T47D (cell line): ENCODE measurements at regions not wholly inside any gene's neighbourhood (a gene's known extent, or its start where the extent isn't known, plus 50 kb on each side); places are given as distances from the start of the nearest gene placed in this dataset.

ENCODE experiments used
- DNase-seq, 2 experiments: peaks; one replicate each; pipeline versions ENCODE4 v3.0.0 to v3.0.0-alpha.2; 2011 to 2012; ENCODE audit warnings: low read depth in 1 of 2, low spot score in 1 of 2
- JUND ChIP-seq: IDR thresholded peaks from 2 replicates; pipeline ENCODE4 v1.6.1; 2012; ENCODE audit warnings: low read depth
- in situ Hi-C: cut with HindIII; loops from 2 replicates; pipeline ENCODE4 v1.10.0; 2016; ENCODE audit warnings: low sequenced_read_pairs, low pct_unique_long_range_greater_than_20kb

GRCh38 chr7:340979-341694 is 51.2 kb downstream of the FOXL3 start:
- no peak for DNase-seq
- no peak for TF ChIP-seq JUND
- in situ Hi-C loops = no loop called here

DNA sequence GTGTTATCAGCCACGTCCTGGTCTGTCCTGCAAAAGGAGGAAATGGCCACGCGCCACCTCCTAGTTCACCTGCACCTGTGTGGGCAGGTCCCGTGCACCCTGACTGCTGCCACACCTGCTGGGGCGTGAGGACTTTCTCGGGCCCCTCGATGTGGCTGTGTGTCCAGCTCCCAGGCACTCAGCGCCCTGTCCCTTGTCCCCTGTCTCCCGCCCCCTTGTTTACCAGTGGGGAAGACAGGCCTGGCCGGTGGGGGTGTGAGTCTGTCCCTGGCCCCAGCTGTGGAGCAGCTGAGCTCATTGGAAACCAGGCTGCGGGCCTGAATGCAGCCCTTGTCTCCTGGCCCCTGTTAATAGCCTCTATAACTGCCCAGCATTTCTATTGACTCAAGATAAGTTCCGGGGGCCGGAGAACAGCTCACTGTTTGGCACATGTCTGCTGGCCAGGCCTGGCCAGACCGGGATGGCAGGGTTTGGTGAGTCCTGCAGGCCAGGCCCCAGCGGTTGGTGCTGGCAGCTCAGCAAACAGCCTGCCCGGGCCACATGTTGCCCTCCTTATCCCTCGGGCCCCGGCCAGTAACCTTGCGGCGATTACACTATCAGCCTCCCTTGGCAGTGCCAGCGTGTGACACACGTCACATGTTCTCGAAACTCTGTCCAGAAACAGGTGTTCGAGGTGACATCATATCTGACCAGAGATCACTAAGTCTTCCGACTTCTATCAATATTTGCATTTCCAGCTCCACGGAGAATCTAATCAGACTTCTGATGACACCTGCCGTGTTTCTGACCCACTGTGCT is 52.1 kb downstream of the FOXL3 start:
- no peak for TF ChIP-seq JUND
- in situ Hi-C loops = no loop called here
- peak in 1 of 2 experiments; percentile 46 for DNase-seq

- in situ Hi-C loops = no loop called here
- DNase-seq = no peak
- TF ChIP-seq JUND = no peak
Measured at GRCh38 chr7:342681-343216, 52.8 kb downstream of the FOXL3 start.

GRCh38 chr7:343227-343822 is 53.4 kb downstream of the FOXL3 start:
- TF ChIP-seq JUND = no peak
- DNase-seq = no peak
- in situ Hi-C loops = no loop called here

DNA sequence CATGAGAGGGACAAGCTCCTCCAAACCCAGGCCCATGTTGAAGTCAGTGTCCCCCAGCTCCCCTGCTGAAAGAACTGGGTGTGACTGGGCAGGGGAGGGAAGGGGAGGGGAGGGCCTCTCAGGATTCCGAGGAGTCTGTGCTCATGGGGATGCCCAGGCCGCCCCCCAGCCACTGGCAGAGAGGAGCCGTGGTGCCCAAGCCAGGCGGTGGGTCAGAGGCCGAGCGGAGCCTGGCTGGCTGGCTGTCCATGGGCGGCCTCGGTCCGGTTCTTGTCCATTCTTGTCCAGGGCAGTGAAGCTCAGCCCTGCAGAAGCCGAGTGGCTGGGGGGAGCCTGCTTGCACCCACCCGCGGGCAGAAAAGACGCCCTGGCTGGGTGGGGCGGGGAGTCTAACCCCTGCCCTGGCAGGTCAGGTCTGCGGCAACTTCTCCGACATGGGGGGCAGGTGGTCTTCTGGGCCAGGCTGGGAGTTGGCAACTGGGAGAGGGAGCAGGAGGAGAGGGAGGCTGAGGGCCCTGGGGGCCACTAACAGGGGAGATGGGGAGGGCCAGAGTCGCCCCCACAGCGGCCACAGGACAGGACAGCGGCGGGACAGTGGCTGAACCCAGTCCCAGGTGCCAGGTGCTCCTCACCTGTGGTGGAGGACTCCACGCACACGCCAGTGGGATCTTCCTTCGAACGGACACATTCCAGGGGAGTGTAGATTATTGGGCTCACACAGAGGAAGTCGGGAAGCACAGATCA is 54.1 kb downstream of the FOXL3 start:
- no peak for DNase-seq
- no peak for TF ChIP-seq JUND
- in situ Hi-C loops = no loop called here

- TF ChIP-seq JUND = no peak
- no peak for DNase-seq
- in situ Hi-C loops = no loop called here
Measured at GRCh38 chr7:344608-344994, 54.6 kb downstream of the FOXL3 start.

DNA sequence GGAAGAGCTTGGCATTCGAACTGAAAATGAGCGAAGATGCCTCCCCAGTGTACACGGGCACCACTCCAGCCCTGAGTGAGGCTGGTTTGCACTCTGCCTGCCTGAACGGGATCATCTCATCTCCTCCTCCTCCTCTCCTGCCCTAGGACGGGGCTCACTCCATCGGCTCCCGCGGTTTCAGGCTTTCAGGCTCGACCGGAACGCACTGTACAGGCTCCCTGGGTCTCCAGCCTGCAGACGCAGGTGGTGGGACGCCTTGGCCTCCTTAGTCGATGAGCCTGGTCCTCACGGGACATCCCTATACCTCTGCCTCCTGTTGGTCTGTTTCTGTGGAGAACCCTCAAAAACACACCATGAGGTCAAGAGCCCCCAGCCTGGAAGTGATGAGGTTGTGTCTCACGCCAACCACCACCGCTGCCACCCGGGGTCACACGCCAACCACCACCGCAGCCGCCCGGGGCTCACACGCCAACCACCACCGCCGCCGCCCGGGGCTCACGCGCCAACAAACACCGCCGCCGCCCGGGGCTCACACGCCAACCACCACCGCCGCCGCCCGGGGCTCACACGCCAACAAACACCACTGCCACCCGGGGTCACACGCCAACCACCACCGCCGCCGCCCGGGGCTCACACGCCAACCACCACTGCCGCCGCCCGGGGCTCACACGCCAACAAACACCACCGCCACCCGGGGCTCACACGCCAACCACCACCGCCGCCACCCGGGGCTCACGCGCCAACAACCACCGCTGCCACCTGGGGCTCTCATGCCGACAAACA is 56.3 kb downstream of the FOXL3 start:
- in situ Hi-C loops = no loop called here
- no peak for DNase-seq
- TF ChIP-seq JUND = no peak

GRCh38 chr7:347001-347590 is 57.1 kb downstream of the FOXL3 start:
- in situ Hi-C loops = no loop called here
- DNase-seq = no peak
- TF ChIP-seq JUND = no peak

- DNase-seq = no peak
- in situ Hi-C loops = no loop called here
- no peak for TF ChIP-seq JUND
Measured at GRCh38 chr7:347644-348479, 57.9 kb downstream of the FOXL3 start.

- in situ Hi-C loops = no loop called here
- no peak for TF ChIP-seq JUND
- no peak for DNase-seq
Measured at GRCh38 chr7:348480-348844, 58.5 kb downstream of the FOXL3 start.
